ENCODE measurements at regions not wholly inside any gene's neighbourhood (a gene's known extent, or its start where the extent isn't known, plus 50 kb on each side); places are given as distances from the start of the nearest gene placed in this dataset.

DNA sequence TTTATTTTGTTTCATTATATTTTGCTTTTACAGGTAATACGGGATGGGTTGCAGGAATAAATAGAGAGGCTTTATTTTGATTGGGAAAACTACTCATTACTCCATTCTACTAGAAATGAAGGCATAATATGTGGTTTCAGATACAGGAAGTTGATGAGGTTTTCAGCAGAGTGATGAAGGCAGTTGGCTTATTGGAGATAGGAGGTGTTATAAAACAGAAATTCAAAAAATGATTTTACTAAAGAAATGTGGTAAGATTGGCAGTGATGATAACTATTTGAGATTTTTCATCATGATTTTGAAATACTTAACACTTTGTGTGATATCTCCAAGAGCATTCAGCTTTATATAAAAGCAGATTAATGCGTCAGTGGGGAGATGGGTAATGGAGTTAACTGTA is 1445.7 kb upstream of the CADM2 start:
- TF ChIP-seq, protein P1, sequence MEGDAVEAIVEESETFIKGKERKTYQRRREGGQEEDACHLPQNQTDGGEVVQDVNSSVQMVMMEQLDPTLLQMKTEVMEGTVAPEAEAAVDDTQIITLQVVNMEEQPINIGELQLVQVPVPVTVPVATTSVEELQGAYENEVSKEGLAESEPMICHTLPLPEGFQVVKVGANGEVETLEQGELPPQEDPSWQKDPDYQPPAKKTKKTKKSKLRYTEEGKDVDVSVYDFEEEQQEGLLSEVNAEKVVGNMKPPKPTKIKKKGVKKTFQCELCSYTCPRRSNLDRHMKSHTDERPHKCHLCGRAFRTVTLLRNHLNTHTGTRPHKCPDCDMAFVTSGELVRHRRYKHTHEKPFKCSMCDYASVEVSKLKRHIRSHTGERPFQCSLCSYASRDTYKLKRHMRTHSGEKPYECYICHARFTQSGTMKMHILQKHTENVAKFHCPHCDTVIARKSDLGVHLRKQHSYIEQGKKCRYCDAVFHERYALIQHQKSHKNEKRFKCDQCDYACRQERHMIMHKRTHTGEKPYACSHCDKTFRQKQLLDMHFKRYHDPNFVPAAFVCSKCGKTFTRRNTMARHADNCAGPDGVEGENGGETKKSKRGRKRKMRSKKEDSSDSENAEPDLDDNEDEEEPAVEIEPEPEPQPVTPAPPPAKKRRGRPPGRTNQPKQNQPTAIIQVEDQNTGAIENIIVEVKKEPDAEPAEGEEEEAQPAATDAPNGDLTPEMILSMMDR (conservative IDR thresholded peaks at IDR 0.05) = no peak
- no peak for TF ChIP-seq ZFX (IDR thresholded peaks at IDR 0.05)
